Hematopoietic multipotent progenitor cell treated with erythropoietin and hydrocortisone succinate and interleukin-3 and kit ligand, for 8 days (in vitro differentiated cells): ENCODE measurements at regions not wholly inside any gene's neighbourhood (a gene's known extent, or its start where the extent isn't known, plus 50 kb on each side); places are given as distances from the start of the nearest gene placed in this dataset.
A peak's percentile ranks its signal among the peaks of the same experiment; 100 is the strongest.

Experiments
- DNase-seq: peaks from one replicate; pipeline ENCODE4 v3.0.0-alpha.2; 2015

DNA sequence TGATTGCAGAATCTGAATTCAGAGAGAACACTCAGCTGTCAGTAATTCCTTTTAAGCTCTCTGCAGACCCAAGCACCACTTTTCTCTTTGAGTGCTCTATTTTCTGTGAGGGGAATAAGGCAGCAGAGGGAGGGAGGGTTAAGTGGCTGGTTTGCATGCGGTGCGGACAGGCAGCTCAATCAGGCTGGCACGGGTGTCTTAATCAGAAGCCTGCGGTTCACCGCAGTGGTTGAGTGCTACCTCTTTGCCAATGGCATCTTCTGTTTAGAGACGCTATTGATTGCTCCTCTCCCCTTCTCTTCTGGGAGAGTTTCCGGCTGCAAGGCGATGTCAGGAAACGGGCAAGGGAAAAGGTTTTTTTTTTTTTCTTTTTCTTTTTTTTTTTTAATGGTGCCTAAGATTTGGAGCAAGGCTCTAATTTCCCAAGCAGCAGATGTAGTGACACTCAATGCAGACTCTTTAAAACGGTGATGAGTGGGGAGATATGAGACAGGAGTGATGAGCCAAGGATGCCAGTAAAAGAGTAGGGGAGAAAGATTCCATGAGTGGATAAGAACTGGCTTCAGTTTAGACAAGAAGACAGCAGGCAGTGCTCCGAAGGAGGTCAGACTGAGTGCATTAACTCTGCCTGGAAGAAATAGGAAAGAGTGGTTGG lies 533.7 kb upstream of the SEL1L start:
- no peak for DNase-seq

- DNase-seq, result no peak
Observed at GRCh38 chr14:82070040-82070439, 536.4 kb upstream of the SEL1L start.

DNA sequence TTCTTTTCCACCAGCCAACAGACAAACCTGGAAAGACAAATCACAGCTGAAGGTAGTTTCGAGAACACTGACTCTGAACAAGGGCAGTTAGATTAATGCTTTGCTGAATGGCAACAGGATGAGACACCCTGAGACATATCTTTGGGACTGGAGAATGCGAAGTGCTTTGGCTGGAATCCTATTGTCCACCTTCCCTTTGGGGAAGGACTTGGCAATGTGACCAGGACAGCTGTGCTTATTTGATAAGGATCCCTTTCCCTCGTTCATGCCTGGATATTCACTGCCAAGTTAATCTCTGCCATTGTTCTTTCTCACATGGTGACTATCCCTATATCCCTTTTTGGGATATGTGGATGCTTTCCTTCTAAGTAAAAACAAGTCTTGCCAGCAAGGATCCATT lies 537.1 kb upstream of the SEL1L start:
- DNase-seq, result no peak

DNA sequence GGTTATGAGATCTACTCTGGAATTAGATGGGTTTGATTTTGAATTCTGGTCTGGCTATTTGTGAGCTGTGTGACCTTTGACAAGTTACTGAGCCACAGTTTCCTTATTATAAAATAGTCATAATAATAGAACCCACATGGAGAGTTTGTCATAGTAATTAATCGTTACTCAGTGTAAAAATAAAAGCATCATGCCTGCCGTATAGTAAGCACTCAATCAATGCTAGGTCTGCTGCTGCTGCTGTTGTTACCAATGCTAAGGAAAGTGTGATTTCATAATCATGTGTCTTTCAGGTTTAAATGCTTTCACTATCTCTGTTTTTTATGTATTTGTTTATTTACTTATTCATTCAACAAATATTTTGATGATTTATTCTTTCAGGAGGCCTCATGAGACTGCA lies 539.9 kb upstream of the SEL1L start:
- DNase-seq, result no peak

- peak; percentile 21 for DNase-seq
Observed at GRCh38 chr14:82075566-82075965, 541.9 kb upstream of the SEL1L start.

GRCh38 chr14:82079553-82079952 lies 545.9 kb upstream of the SEL1L start:
- DNase-seq, result no peak

- no peak for DNase-seq
Observed at GRCh38 chr14:82080370-82080769, 546.7 kb upstream of the SEL1L start.

DNA sequence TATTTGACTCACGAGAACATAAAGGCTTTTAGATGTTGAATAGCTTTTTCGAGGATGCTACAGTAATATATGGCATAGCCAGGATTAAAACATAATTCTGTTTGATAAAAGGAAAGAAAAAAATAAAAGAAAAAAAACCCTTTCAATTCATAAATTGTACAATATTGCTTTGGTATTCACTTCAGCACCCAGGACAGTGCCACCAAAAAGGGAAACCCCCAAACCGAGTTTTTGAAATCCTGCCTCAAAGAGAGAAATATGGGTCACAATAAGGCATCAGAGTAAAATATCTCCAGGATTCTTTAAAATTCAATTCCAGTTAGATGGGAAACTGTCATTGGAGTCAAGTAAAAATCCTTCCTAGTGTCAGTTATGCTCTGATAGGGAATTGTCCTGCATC lies 551.2 kb upstream of the SEL1L start:
- DNase-seq, result no peak

DNA sequence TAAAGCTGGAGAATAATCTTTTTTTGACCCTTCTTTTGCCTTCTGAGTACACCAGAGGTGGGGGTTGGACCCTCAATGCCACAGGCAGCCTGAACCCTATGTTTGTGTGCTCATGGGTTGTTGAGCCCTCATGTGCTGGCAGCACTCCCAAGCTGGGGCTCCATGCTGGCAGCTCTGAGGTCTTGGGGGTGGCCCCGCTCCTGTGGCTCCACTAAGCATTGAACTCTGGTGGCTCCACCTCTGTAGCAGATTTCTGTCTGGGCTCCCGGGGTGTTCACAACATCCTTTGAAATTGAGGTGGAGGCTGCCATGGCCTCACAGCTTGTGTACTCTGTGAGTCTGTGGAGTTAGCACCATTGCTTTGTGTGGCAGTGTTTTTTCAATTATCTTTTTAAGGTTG lies 557.4 kb upstream of the SEL1L start:
- DNase-seq, result no peak

- DNase-seq, result no peak
Observed at GRCh38 chr14:82094829-82095345, 561.2 kb upstream of the SEL1L start.

DNA sequence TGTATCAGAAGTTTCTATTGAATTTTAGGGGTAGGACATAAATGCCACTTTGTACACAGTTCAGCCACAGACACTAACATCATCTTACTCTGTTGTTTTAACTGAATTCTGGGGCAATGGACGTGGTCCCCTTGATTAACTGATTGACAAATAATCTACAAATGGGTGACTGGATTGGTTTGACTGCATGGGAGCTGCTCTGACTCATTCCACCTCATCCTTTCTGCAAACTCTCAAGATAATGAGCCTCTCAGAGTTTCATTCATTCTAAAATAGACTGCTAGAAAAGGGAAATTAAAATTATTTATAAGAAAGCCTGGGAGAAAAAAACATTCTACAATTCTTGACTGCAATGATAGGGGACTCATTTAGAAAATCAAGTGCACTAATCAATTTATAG lies 570.4 kb upstream of the SEL1L start:
- no peak for DNase-seq

- DNase-seq, result no peak
Observed at GRCh38 chr14:82112210-82112839, 578.7 kb upstream of the SEL1L start.

GRCh38 chr14:82113007-82113406 lies 579.4 kb upstream of the SEL1L start:
- no peak for DNase-seq

DNA sequence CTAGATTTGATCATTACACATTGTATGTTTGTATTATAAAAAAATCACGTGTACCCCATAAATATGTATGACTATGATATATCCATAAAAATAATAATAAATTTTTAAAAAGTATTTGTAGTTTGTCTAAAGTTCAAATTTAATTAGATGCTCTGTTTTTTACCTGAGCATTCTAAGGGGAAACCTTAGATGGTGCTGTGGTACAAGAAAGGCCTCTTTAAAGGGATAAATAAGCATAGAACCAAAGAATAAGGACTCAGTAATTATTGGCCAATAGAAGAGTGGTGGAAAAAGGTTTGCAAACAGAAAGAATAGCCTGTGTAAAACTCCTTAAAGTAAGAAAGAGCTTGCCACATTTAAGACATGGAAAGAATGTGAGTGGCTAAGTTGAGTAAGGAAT lies 580.1 kb upstream of the SEL1L start:
- no peak for DNase-seq

DNA sequence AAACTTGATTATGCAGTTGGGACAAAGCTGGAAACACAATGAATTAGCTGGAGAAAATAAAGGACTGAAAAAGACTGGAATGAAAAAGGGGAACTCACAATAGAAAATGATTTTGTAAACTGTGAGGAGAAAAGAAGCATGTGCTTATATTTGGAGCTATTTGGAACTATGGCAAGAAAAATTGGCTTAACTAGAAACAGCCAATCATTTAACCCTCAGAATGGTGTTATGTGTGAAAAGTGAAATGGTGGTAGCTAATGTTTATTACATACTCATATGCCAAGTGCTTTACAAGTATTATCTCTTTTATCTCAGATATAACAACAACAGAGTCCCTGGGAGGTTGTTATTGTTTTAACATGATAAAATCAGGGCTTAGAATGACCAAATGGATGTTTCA lies 583.1 kb upstream of the SEL1L start:
- DNase-seq, result no peak

DNA sequence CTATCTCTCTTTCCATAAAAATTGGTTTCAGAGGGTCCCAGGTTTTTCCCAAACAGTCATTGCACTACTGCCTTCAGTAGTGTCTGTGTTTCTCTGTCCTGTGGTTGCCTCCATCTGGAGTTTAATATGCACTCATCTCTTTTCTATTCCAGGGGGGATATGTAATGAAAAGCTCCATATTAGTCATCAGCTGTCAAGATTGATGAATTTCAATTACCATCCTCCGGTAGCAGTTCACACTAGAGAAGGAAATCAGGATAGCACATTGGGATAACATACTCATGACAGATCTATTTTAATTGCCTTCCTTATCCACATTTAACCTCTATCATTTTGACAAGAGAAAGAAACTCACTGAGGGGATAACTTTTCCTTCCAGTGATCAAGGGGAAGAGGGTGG lies 589.0 kb upstream of the SEL1L start:
- DNase-seq, result no peak

DNA sequence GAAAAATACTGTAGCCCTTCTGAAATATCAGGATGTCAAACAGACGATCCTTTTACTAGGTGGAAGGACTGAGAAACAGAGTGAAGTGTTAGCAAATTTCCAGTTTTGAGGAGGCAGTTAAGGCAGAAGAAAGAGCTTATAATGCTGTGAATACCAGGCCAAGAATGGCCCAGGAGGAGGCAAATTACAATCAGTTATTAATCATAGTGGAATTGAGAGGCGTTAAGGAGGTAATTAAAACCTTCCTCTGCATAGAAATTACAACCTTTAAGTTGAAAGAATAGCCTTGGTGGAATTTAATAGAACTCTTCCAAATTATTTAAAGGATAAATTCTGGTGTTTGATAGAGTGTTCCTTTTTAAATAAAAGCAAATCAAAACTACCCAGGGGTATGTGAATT lies 590.9 kb upstream of the SEL1L start:
- no peak for DNase-seq

DNA sequence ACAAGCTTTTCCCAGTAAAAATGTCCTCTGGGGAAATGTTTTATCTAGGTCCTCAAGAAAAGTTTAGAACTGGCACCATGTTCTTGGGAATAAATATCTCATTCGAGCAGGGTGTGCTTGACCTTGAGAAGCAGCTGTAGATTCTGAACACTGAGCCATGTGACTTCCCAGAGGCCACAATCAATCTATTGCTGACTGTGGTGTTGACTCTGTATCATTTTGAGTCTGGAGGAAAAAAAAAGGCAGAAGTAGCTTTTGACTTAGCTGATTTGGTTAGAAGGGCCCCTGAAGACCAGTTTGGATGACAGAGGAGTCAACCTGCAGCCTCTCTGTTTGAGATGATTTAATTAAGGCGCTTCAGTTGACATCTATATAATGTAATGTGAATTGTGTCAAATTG lies 592.4 kb upstream of the SEL1L start:
- DNase-seq, result no peak

GRCh38 chr14:82134411-82134810 lies 600.8 kb upstream of the SEL1L start:
- no peak for DNase-seq

- DNase-seq, result no peak
Observed at GRCh38 chr14:82138431-82138830, 604.8 kb upstream of the SEL1L start.

GRCh38 chr14:82146846-82147245 lies 613.2 kb upstream of the SEL1L start:
- no peak for DNase-seq

DNA sequence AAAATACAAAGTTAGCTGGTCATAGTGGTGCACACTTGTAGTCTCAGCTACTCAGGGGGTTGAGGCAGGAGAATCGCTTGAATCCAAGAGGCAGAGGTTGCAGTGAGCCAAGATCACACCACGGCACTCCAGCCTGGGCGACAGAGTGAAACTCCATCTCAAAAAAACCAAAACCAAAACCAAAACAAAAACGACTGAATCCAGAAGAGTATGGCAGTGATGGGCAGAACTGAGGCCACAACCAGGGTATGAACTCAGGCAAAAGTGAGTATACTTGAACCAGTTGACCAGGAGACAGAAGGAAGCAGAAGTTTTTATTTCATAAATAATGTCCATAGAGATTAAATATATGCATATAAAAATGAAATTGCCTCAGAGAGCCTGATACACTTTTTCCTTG lies 620.0 kb upstream of the SEL1L start:
- no peak for DNase-seq

DNA sequence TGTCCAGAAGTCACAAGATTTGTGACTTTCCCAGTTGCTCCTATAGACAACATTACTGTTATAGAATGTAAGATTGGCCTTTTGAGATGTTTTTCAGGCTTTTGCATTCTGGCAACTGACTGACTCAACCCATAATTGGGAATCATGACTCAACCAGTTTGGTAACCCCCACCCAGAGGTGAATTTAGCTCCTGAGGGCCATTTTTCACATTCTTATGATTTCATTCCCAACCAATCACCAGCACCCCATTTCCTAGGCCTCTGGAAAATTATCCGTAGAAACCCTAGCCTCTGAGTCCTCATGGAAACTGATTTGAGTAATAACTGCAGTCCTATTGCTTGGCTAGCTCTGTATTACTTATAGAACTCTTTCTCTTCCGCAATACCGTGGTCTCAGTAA lies 626.0 kb upstream of the SEL1L start:
- DNase-seq, result no peak

- no peak for DNase-seq
Observed at GRCh38 chr14:82180139-82180538, 646.5 kb upstream of the SEL1L start.

- DNase-seq, result no peak
Observed at GRCh38 chr14:82182646-82183045, 649.0 kb upstream of the SEL1L start.
